Caco-2 (cell line): ENCODE measurements at regions not wholly inside any gene's neighbourhood (a gene's known extent, or its start where the extent isn't known, plus 50 kb on each side); places are given as distances from the start of the nearest gene placed in this dataset.

Experiments
- BruUV-seq: library from RNA; stranded (reverse); fragments of 400-500 nt; replicated peaks from 2 replicates; lab custom pipeline; 2021; lab: Mats Ljungman, UMichigan
- CTCF ChIA-PET: fragments of 300-600 bp; sonication (Branson Sonifier 250); formaldehyde crosslinking; loops from one replicate; lab custom pipeline; 2022; ENCODE audit warnings: antibody characterized with exemption; lab: Charles Lee
- POLR2A ChIA-PET: fragments of 300-600 bp; sonication (Branson Sonifier 250); formaldehyde crosslinking; loops from one replicate; lab custom pipeline; 2022; ENCODE audit warnings: antibody characterized with exemption; lab: Charles Lee
- DNase-seq, 2 experiments: peaks; one replicate each; pipeline versions ENCODE4 v3.0.0 to v3.0.0-alpha.2; 2020 to 2022
- H3K27me3 ChIP-seq: replicated peaks from 2 replicates; pipeline ENCODE4 v1.6.0; 2011; ENCODE audit warnings: low read length; ENCODE audit not compliant: control insufficient read depth, insufficient read depth
- H3K36me3 ChIP-seq: 2 replicates; pipeline ENCODE4 v1.5.1; 2011; ENCODE audit warnings: low read length; ENCODE audit not compliant: control insufficient read depth, insufficient read depth
- H3K4me1 ChIP-seq: fragments of 250-450 bp; sonication (Bioruptor Pico); 2 replicates; pipeline ENCODE4 v1.5.1; 2020; ENCODE audit warnings: mild to moderate bottlenecking
- H3K4me3 ChIP-seq: 2 replicates; pipeline ENCODE4 v1.5.1; 2011; ENCODE audit warnings: low read depth, mild to moderate bottlenecking, control low read depth, low read length
- H3K9me3 ChIP-seq: fragments of 250-450 bp; sonication (Bioruptor Pico); 2 replicates; pipeline ENCODE4 v1.5.1; 2020; ENCODE audit warnings: mild to moderate bottlenecking, moderate library complexity
- H3K27ac Mint-ChIP-seq: one replicate; pipeline ENCODE4 v1.8.0; 2022; ENCODE audit warnings: mixed read lengths; ENCODE audit not compliant: unreplicated experiment
- H3K27me3 Mint-ChIP-seq: one replicate; pipeline ENCODE4 v1.8.0; 2022; ENCODE audit warnings: mixed read lengths; ENCODE audit not compliant: insufficient read depth, unreplicated experiment
- H3K36me3 Mint-ChIP-seq: one replicate; pipeline ENCODE4 v1.8.0; 2022; ENCODE audit warnings: mild to moderate bottlenecking, mixed read lengths; ENCODE audit not compliant: insufficient read depth, unreplicated experiment
- H3K4me1 Mint-ChIP-seq: one replicate; pipeline ENCODE4 v1.8.0; 2022; ENCODE audit warnings: low read depth, mixed read lengths; ENCODE audit not compliant: unreplicated experiment
- H3K4me3 Mint-ChIP-seq: one replicate; pipeline ENCODE4 v1.8.0; 2022; ENCODE audit warnings: mild to moderate bottlenecking, moderate library complexity, mixed read lengths; ENCODE audit not compliant: unreplicated experiment
- H3K9me3 Mint-ChIP-seq: one replicate; pipeline ENCODE4 v1.8.0; 2022; ENCODE audit warnings: mixed read lengths; ENCODE audit not compliant: unreplicated experiment
- CTCF ChIP-seq, 2 experiments: fragments of 200-600 bp in 1 of 2; IDR thresholded peaks; 1 replicate in 1 of 2; 2 replicates in 1 of 2; pipeline versions ENCODE4 v1.5.1 to v1.8.0; 2011 to 2022; ENCODE audit warnings: antibody characterized with exemption in 1 of 2, control low read depth in 1 of 2, inconsistent platforms in 1 of 2, low read depth in 1 of 2, low read length in 1 of 2, mild to moderate bottlenecking in 1 of 2, moderate library complexity in 1 of 2; ENCODE audit not compliant: insufficient read depth in 1 of 2, severe bottlenecking in 1 of 2, unreplicated experiment in 1 of 2
- intact Hi-C: fragments of 100-400 bp; cut with micrococcal nuclease; formaldehyde crosslinking; loops from one replicate; pipeline ENCODE4 v1.10.0; 2022; ENCODE audit not compliant: unreplicated experiment

GRCh38 chr20:19008497-19008896 lies 194.9 kb downstream of the SCP2D1 start:
- no peak for TF ChIP-seq CTCF (IDR thresholded peaks at IDR 0.05; ENCODE audit: insufficient read depth in 1 of 2, low read depth in 1 of 2, low read length in 1 of 2, severe bottlenecking in 1 of 2, unreplicated experiment in 1 of 2)
- H3K27me3 ChIP-seq, result no peaks in the 10 kb centered on the region
- H3K36me3 ChIP-seq, result no peaks in the 10 kb centered on the region
- ChIA-PET CTCF (no interaction called here), POLR2A (no interaction called here)
- no TSS peak for BruUV-seq
- no peaks in the 10 kb centered on the region for H3K9me3 ChIP-seq
- H3K4me1 ChIP-seq, result no peaks in the 10 kb centered on the region
- H3K27ac Mint-ChIP-seq, result no peak overlapping the region
- intact Hi-C loops, result no loop called here
- no peaks in the 10 kb centered on the region for H3K9me3 Mint-ChIP-seq
- no peak overlapping the region for H3K4me3 ChIP-seq
- peaks cover 9% of the 10 kb centered on the region for H3K27me3 Mint-ChIP-seq
- H3K36me3 Mint-ChIP-seq, result no peaks in the 10 kb centered on the region
- H3K4me3 Mint-ChIP-seq, result no peak overlapping the region
- no peaks in the 10 kb centered on the region for H3K4me1 Mint-ChIP-seq
- DNase-seq, result no peak

GRCh38 chr20:19009081-19009688 lies 195.6 kb downstream of the SCP2D1 start:
- Histone ChIP-seq H3K9me3 (no peaks in the 10 kb centered on the region), H3K27me3 (no peaks in the 10 kb centered on the region), H3K4me1 (no peaks in the 10 kb centered on the region), H3K36me3 (no peaks in the 10 kb centered on the region), H3K4me3 (no peak overlapping the region)
- H3K36me3 Mint-ChIP-seq, result no peaks in the 10 kb centered on the region
- H3K27ac Mint-ChIP-seq, result no peak overlapping the region
- intact Hi-C loops, result no loop called here
- BruUV-seq, result no TSS peak
- CTCF ChIA-PET, result no interaction called here
- DNase-seq, result no peak
- POLR2A ChIA-PET, result no interaction called here
- TF ChIP-seq CTCF (IDR thresholded peaks at IDR 0.05; ENCODE audit: insufficient read depth in 1 of 2, low read depth in 1 of 2, low read length in 1 of 2, severe bottlenecking in 1 of 2, unreplicated experiment in 1 of 2), result no peak
- H3K27me3 Mint-ChIP-seq, result peaks cover 9% of the 10 kb centered on the region
- no peaks in the 10 kb centered on the region for H3K4me1 Mint-ChIP-seq
- H3K4me3 Mint-ChIP-seq, result no peak overlapping the region
- H3K9me3 Mint-ChIP-seq, result no peaks in the 10 kb centered on the region

- no peak for DNase-seq
- H3K27ac Mint-ChIP-seq, result no peak overlapping the region
- no peak overlapping the region for H3K4me3 Mint-ChIP-seq
- no TSS peak for BruUV-seq
- Histone ChIP-seq H3K4me3 (no peak overlapping the region), H3K27me3 (no peaks in the 10 kb centered on the region), H3K9me3 (no peaks in the 10 kb centered on the region), H3K4me1 (no peaks in the 10 kb centered on the region), H3K36me3 (no peaks in the 10 kb centered on the region)
- intact Hi-C loops, result no loop called here
- CTCF ChIA-PET, result no interaction called here
- no peak for TF ChIP-seq CTCF (IDR thresholded peaks at IDR 0.05; ENCODE audit: insufficient read depth in 1 of 2, low read depth in 1 of 2, low read length in 1 of 2, severe bottlenecking in 1 of 2, unreplicated experiment in 1 of 2)
- POLR2A ChIA-PET, result no interaction called here
- no peaks in the 10 kb centered on the region for H3K4me1 Mint-ChIP-seq
- H3K27me3 Mint-ChIP-seq, result peaks cover 5% of the 10 kb centered on the region
- H3K9me3 Mint-ChIP-seq, result no peaks in the 10 kb centered on the region
- no peaks in the 10 kb centered on the region for H3K36me3 Mint-ChIP-seq
These were observed 199.1 kb downstream of the SCP2D1 start for GRCh38 chr20:19012676-19013075.
